ENCODE measurements at regions not wholly inside any gene's neighbourhood (a gene's known extent, or its start where the extent isn't known, plus 50 kb on each side); places are given as distances from the start of the nearest gene placed in this dataset.

DNA sequence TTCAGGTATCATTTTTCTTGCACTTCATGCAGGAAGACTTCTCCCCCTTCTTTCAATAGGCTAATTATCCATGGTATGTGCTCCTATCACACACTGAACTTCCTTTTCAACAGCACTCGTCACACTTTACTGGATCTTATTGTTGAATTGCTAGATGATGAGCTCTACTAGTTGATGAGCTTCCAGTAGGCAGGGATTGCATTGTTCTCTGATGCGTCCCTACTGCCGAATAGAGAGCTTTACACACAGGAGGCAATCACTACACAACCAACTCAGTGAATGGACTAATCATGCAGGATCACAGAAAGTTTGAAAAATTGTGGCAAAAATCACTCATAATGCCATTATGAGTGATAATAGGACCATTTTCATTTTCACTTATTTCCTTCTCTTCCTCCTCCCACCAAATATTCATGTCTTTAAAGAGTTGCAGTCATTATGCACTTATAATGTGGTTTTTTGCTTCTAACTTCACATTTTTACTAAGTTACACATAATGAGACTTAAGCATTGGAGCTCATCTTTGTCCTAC is 128.1 kb upstream of the ZNF648 start:
- Histone ChIP-seq H3K4me1 (replicated peaks in 1 of 2; ENCODE audit: control insufficient read depth in 2 of 2, insufficient read depth in 2 of 2, low read length in 2 of 2) (peaks cover 0 to 4% of the 10 kb centered on the region in 2 experiments; a peak in 1 of 5 replicates), H2AFZ (ENCODE audit: low read depth, low read length) (no peak overlapping the region), H4K20me1 (replicated peaks; ENCODE audit: control insufficient read depth, insufficient read depth, low read length) (no peaks in the 10 kb centered on the region), H3K27me3 (ENCODE audit: control insufficient read depth in 2 of 2, insufficient read depth in 2 of 2, low read length in 2 of 2) (peaks cover 5 to 6% of the 10 kb centered on the region in 2 experiments; a peak in 3 of 5 replicates), H3K27ac (ENCODE audit: extremely low read depth, low read depth, low read length) (no peak overlapping the region), H3K4me3 (no peak overlapping the region), H3K9me1 (ENCODE audit: control insufficient read depth, insufficient read depth, low read length) (no peaks in the 10 kb centered on the region), H3K4me2 (ENCODE audit: insufficient read depth, low read length) (no peak overlapping the region), H3K79me2 (ENCODE audit: control insufficient read depth, insufficient read depth, low read length) (no peaks in the 10 kb centered on the region), H3K9me3 (replicated peaks; ENCODE audit: control insufficient read depth, insufficient read depth, low read depth, low read length) (no peaks in the 10 kb centered on the region; the same call in 1 of the 2 replicates), H3K9ac (ENCODE audit: insufficient read depth in 1 of 2, low read depth in 2 of 2, low read length in 2 of 2) (no peak overlapping the region), H3K36me3 (ENCODE audit: control insufficient read depth, insufficient read depth, low read length) (no peaks in the 10 kb centered on the region)
- no TSS peak for BruUV-seq (replicated peaks)
- FAIRE-seq: no peak
- ChIA-PET CTCF (ENCODE audit: low intra/inter-chr PET ratio) (no interaction called here), POLR2A (interaction anchor here (0.7 to 1.7 kb wide), 6 partner anchors 8 to 1434 kb away, joined by 3 to 7 read pairs (median 4); partner anchors contain the start of gene GLUL)
- 13% methylated on average over 3 of the region's 3 CpGs for WGBS (ENCODE audit: insufficient coverage, low coverage, missing lambda C conversion rate)
- intact Hi-C loops (cut with micrococcal nuclease) (no loop called here), in situ Hi-C loops (cut with MboI) (no loop called here)
- no peak for ATAC-seq
- no peak for DNase-seq (ENCODE audit: extremely low read depth in 1 of 4, low spot score in 3 of 4)
- no peak for TF ChIP-seq KLF6 (CRISPR knock-in tag; IDR thresholded peaks at IDR 0.05; ENCODE audit: borderline replicate concordance)
- TF ChIP-seq SP1 (CRISPR knock-in tag; IDR thresholded peaks at IDR 0.05): no peak
- no peak for TF ChIP-seq TBL1XR1 (IDR thresholded peaks at IDR 0.05; ENCODE audit: low read length in 2 of 2)
- TF ChIP-seq CAMTA2 (CRISPR knock-in tag; conservative IDR thresholded peaks at IDR 0.05): no peak
- no peak for TF ChIP-seq ZNF24 (IDR thresholded peaks at IDR 0.05)
- TF ChIP-seq FOXJ3 (CRISPR knock-in tag; IDR thresholded peaks at IDR 0.05): no peak
- no peak for TF ChIP-seq NR2C2 (CRISPR knock-in tag; IDR thresholded peaks at IDR 0.05)
- TF ChIP-seq NR2C2 (tag; IDR thresholded peaks at IDR 0.05): no peak
- TF ChIP-seq, protein P1, sequence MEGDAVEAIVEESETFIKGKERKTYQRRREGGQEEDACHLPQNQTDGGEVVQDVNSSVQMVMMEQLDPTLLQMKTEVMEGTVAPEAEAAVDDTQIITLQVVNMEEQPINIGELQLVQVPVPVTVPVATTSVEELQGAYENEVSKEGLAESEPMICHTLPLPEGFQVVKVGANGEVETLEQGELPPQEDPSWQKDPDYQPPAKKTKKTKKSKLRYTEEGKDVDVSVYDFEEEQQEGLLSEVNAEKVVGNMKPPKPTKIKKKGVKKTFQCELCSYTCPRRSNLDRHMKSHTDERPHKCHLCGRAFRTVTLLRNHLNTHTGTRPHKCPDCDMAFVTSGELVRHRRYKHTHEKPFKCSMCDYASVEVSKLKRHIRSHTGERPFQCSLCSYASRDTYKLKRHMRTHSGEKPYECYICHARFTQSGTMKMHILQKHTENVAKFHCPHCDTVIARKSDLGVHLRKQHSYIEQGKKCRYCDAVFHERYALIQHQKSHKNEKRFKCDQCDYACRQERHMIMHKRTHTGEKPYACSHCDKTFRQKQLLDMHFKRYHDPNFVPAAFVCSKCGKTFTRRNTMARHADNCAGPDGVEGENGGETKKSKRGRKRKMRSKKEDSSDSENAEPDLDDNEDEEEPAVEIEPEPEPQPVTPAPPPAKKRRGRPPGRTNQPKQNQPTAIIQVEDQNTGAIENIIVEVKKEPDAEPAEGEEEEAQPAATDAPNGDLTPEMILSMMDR (IDR thresholded peaks at IDR 0.05 in 2 of 3, conservative IDR thresholded peaks at IDR 0.05 in 1 of 3; ENCODE audit: insufficient read depth in 2 of 3, low read depth in 1 of 3, low read length in 3 of 3): no peak
- TF ChIP-seq MGA (IDR thresholded peaks at IDR 0.05): no peak
- no peak for TF ChIP-seq CHCHD3 (CRISPR knock-in tag; IDR thresholded peaks at IDR 0.05)

Data from K562 (cell line).